GM12878 (cell line): ENCODE measurements at regions not wholly inside any gene's neighbourhood (a gene's known extent, or its start where the extent isn't known, plus 50 kb on each side); places are given as distances from the start of the nearest gene placed in this dataset.
A peak's percentile ranks its signal among the peaks of the same experiment; 100 is the strongest.

Experiments
- ATAC-seq: fragments of 200-7000 bp; cut with Tn5 transposase; 3 replicates; pipeline ENCODE4 v1.9.1; 2020; ENCODE audit warnings: mild to moderate bottlenecking, moderate library complexity
- BruUV-seq: library from RNA; stranded (reverse); fragments of 400-500 nt; replicated peaks from 2 replicates; lab custom pipeline; 2021; lab: Mats Ljungman, UMichigan
- CTCF ChIA-PET: fragments of 300-600 bp; sonication (Branson Sonifier 250); formaldehyde crosslinking; extraction: SDS; loops from one replicate; lab custom pipeline; 2021; ENCODE audit warnings: inconsistent platforms; lab: Yijun Ruan, JAX
- POLR2A ChIA-PET: fragments of 350-600 bp; formaldehyde crosslinking; extraction: SDS; loops from one replicate; lab custom pipeline; 2021; ENCODE audit warnings: inconsistent platforms; lab: Charles Lee
- RAD21 ChIA-PET: fragments of 300-600 bp; sonication (Branson Sonifier 250); formaldehyde crosslinking; loops from one replicate; lab custom pipeline; 2023; ENCODE audit warnings: antibody characterized with exemption; ENCODE audit not compliant: unreplicated experiment; lab: Charles Lee
- SMC1A ChIA-PET: fragments of 300-600 bp; sonication (Branson Sonifier 250); formaldehyde crosslinking; loops from one replicate; lab custom pipeline; 2023; ENCODE audit not compliant: unreplicated experiment, uncharacterized antibody; lab: Charles Lee
- DNase-seq: peaks from one replicate; pipeline ENCODE4 v3.0.0-alpha.2; 2011; ENCODE audit warnings: low read depth, low spot score
- FAIRE-seq: peaks from 3 replicates; lab custom pipeline; 2011; peaks lifted over from hg19 to GRCh38; lab: Jason Lieb, UNC
- H2AFZ ChIP-seq: 2 replicates; pipeline ENCODE4 v1.6.0; 2011; ENCODE audit warnings: low read depth, low read length, control low read depth; ENCODE audit not compliant: control insufficient read depth
- H3K27ac ChIP-seq: 2 replicates; pipeline ENCODE4 v1.5.1; 2011; ENCODE audit warnings: control low read depth; ENCODE audit not compliant: control insufficient read depth, insufficient read depth
- H3K27me3 ChIP-seq, 2 experiments: replicated peaks in 1 of 2; 2 replicates each; pipeline versions ENCODE4 v1.6.0 to v1.6.1; 2011; ENCODE audit warnings: low read length in 1 of 2; ENCODE audit not compliant: control insufficient read depth in 2 of 2, insufficient read depth in 2 of 2
- H3K36me3 ChIP-seq, 2 experiments: 2 replicates each; pipeline ENCODE4 v1.5.1; 2011; ENCODE audit warnings: low read length in 1 of 2; ENCODE audit not compliant: control insufficient read depth in 2 of 2, insufficient read depth in 2 of 2
- H3K4me1 ChIP-seq: 2 replicates; pipeline ENCODE4 v1.6.1; 2011; ENCODE audit warnings: mild to moderate bottlenecking, low read length, moderate library complexity, mixed read lengths; ENCODE audit not compliant: control insufficient read depth, insufficient read depth
- H3K4me2 ChIP-seq: 2 replicates; pipeline ENCODE4 v1.6.0; 2011; ENCODE audit warnings: control low read depth; ENCODE audit not compliant: control insufficient read depth, insufficient read depth
- H3K4me3 ChIP-seq: fragments of 200-600 bp; sonication (generic); 2 replicates; pipeline ENCODE4 v1.5.1; 2016
- H3K79me2 ChIP-seq: 2 replicates; pipeline ENCODE4 v1.6.0; 2011; ENCODE audit warnings: low read length; ENCODE audit not compliant: control insufficient read depth, insufficient read depth
- H3K9ac ChIP-seq: 2 replicates; pipeline ENCODE4 v1.8.0; 2011; ENCODE audit warnings: low read length, control low read depth, mixed read lengths; ENCODE audit not compliant: control insufficient read depth, insufficient read depth
- H3K9me3 ChIP-seq: replicated peaks from 3 replicates; pipeline ENCODE4 v1.5.1; 2011; ENCODE audit warnings: mild to moderate bottlenecking, low read length; ENCODE audit not compliant: control insufficient read depth, insufficient read depth
- H4K20me1 ChIP-seq: 2 replicates; pipeline ENCODE4 v1.6.0; 2011; ENCODE audit not compliant: control insufficient read depth, insufficient read depth
- CBX5 ChIP-seq: sonication (generic); IDR thresholded peaks from 2 replicates; pipeline ENCODE4 v1.6.1; 2016; ENCODE audit warnings: low read depth, moderate library complexity, mild to moderate bottlenecking, inconsistent platforms
- EED ChIP-seq: sonication (generic); IDR thresholded peaks from 2 replicates; pipeline ENCODE4 v1.6.1; 2016; ENCODE audit warnings: antibody characterized with exemption, low read depth
- IKZF2 ChIP-seq, 2 experiments: fragments of 450-650 bp; IDR thresholded peaks; 2 replicates each; pipeline ENCODE4 v1.6.1; 2017; ENCODE audit warnings: mild to moderate bottlenecking in 2 of 2, moderate library complexity in 2 of 2
- POLR2AphosphoS2 ChIP-seq: IDR thresholded peaks from 2 replicates; pipeline ENCODE4 v1.6.1; 2011; ENCODE audit warnings: low read depth, mild to moderate bottlenecking, low read length, improper control_type of control experiment, moderate library complexity
- WGBS: methylation state at CpG from one replicate; pipeline ENCODE4 v1.1.6; 2016; ENCODE audit warnings: low lambda C conversion rate; ENCODE audit not compliant: insufficient replicate concordance, insufficient coverage; ENCODE audit errors: missing lambda C conversion rate; 5-methylcytosine and 5-hydroxymethylcytosine counted together
- in situ Hi-C: fragments of 300-500 bp; cut with MboI; formaldehyde crosslinking; loops from 9 replicates; pipeline ENCODE4 v1.14.3; 2018; ENCODE audit warnings: mixed read lengths
- intact Hi-C: fragments of 100-400 bp; cut with micrococcal nuclease; formaldehyde crosslinking; loops from one replicate; pipeline ENCODE4 v1.14.2; 2022; ENCODE audit not compliant: unreplicated experiment
- TF ChIP-seq, protein P1 (sequence below): fragments of 450-650 bp; formaldehyde crosslinking; IDR thresholded peaks from 2 replicates; pipeline ENCODE4 v1.5.0; 2022; ENCODE audit warnings: mild to moderate bottlenecking, missing genetic modification characterization
- TF ChIP-seq, protein P2 (sequence below), 3 experiments: IDR thresholded peaks in 2 of 3; conservative IDR thresholded peaks in 1 of 3; 2 replicates each; pipeline ENCODE4 v1.5.1; 2011; ENCODE audit warnings: low read depth in 3 of 3, low read length in 3 of 3, mild to moderate bottlenecking in 3 of 3, control low read depth in 2 of 3, moderate library complexity in 2 of 3, inconsistent platforms in 1 of 3, mixed read lengths in 1 of 3; ENCODE audit not compliant: control insufficient read depth in 2 of 3, insufficient read depth in 1 of 3; ENCODE audit errors: extremely low read depth in 1 of 3

DNA sequence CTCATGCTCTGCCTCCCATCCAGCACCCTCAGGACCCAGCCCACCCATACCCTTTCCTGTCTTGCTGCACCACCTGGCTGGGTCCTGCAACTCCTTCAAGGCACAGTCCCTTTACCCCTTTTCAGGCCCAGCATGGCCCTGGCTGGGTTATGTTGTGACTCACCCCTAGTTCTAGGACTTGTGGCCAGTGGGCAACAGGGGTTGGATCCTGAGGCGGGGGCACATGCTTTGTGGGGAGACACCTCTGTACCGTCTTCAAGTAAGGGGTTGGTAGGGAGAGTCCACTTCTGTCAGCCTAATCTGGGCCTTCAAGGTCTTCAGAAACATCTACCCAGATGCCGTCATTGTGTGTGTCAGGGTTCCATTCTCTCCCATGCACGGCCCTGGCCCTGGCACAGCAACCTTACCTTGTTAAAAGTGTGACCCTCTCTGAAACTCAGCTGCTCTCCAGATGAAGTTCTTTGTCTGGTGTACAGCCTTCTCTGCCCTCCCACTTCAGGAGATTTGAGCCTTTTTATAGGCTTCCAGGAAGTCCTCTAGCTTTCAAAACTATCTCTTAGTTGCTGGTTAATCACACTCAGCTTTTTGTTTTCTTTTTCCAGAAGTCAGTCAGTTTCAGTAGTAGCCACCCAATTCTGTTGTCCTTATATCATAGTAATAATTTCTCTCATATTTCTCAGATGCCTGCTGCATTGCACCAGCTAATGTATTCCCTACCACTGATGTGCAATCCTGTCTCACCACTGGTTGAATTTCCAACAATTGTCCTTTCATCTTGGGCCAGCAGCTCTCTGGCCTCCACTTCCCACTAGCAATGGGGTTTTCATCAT, 107.3 kb downstream of the NRN1 start (continued):
- TF ChIP-seq, protein P1, sequence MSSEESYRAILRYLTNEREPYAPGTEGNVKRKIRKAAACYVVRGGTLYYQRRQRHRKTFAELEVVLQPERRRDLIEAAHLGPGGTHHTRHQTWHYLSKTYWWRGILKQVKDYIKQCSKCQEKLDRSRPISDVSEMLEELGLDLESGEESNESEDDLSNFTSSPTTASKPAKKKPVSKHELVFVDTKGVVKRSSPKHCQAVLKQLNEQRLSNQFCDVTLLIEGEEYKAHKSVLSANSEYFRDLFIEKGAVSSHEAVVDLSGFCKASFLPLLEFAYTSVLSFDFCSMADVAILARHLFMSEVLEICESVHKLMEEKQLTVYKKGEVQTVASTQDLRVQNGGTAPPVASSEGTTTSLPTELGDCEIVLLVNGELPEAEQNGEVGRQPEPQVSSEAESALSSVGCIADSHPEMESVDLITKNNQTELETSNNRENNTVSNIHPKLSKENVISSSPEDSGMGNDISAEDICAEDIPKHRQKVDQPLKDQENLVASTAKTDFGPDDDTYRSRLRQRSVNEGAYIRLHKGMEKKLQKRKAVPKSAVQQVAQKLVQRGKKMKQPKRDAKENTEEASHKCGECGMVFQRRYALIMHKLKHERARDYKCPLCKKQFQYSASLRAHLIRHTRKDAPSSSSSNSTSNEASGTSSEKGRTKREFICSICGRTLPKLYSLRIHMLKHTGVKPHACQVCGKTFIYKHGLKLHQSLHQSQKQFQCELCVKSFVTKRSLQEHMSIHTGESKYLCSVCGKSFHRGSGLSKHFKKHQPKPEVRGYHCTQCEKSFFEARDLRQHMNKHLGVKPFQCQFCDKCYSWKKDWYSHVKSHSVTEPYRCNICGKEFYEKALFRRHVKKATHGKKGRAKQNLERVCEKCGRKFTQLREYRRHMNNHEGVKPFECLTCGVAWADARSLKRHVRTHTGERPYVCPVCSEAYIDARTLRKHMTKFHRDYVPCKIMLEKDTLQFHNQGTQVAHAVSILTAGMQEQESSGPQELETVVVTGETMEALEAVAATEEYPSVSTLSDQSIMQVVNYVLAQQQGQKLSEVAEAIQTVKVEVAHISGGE, result no peak
- TF ChIP-seq EED (no peak), POLR2AphosphoS2 (no peak), CBX5 (no peak)
- TF ChIP-seq, all 136 proteins: peak for 0

DNA sequence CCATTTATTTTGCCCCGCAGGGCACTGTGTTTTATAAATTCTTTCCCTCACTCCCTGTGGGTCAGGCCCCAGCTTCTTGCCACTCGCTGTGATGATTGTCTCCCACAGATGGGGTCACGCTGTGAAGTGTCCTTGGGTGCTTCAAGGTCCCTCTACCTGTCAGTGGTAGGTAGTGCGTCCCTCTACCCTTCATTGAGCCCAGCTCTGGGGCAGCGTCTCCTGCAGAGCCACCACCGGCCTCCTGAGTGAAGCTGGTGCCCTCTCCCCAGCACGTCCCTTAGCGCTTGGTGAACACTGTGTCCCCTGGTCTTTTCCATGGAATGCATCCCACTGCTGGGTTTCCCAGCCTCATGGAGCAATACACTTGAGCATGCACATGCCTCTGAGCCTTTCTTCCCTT, 108.2 kb downstream of the NRN1 start:
- ChIA-PET SMC1A (no interaction called here), POLR2A (no interaction called here), CTCF (no interaction called here), RAD21 (no interaction called here)
- H3K27ac ChIP-seq, result no peak overlapping the region
- 77% methylated on average over 6 of the region's 8 CpGs for WGBS
- DNase-seq (no peak), ATAC-seq (peak; percentile 40; the same call in 1 of the 3 replicates), FAIRE-seq (no peak)
- H3K27me3 ChIP-seq, result no peaks in the 10 kb centered on the region
- TF ChIP-seq, protein P2, sequence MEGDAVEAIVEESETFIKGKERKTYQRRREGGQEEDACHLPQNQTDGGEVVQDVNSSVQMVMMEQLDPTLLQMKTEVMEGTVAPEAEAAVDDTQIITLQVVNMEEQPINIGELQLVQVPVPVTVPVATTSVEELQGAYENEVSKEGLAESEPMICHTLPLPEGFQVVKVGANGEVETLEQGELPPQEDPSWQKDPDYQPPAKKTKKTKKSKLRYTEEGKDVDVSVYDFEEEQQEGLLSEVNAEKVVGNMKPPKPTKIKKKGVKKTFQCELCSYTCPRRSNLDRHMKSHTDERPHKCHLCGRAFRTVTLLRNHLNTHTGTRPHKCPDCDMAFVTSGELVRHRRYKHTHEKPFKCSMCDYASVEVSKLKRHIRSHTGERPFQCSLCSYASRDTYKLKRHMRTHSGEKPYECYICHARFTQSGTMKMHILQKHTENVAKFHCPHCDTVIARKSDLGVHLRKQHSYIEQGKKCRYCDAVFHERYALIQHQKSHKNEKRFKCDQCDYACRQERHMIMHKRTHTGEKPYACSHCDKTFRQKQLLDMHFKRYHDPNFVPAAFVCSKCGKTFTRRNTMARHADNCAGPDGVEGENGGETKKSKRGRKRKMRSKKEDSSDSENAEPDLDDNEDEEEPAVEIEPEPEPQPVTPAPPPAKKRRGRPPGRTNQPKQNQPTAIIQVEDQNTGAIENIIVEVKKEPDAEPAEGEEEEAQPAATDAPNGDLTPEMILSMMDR (IDR thresholded peaks at IDR 0.05 in 2 of 3, conservative IDR thresholded peaks at IDR 0.05 in 1 of 3; ENCODE audit: control insufficient read depth in 2 of 3, extremely low read depth in 1 of 3, insufficient read depth in 1 of 3, low read depth in 3 of 3, low read length in 3 of 3), result peak in 2 of 3 experiments; percentile 2 to 9; a peak in 1 of 6 replicates
- no peak for TF ChIP-seq IKZF2 (IDR thresholded peaks at IDR 0.05)
- H3K9ac ChIP-seq, result no peak overlapping the region
- no peaks in the 10 kb centered on the region for H3K36me3 ChIP-seq
- H2AFZ ChIP-seq, result no peak overlapping the region
- H3K79me2 ChIP-seq, result no peaks in the 10 kb centered on the region
- H3K9me3 ChIP-seq, result no peaks in the 10 kb centered on the region
- intact Hi-C loops (no loop called here), in situ Hi-C loops (no loop called here)
- BruUV-seq, result no TSS peak
- H3K4me3 ChIP-seq, result no peak overlapping the region
- H3K4me2 ChIP-seq, result no peak overlapping the region
- no peaks in the 10 kb centered on the region for H3K4me1 ChIP-seq
- H4K20me1 ChIP-seq, result no peaks in the 10 kb centered on the region
